ENCODE measurements at regions not wholly inside any gene's neighbourhood (a gene's known extent, or its start where the extent isn't known, plus 50 kb on each side); places are given as distances from the start of the nearest gene placed in this dataset.

- TF ChIP-seq TEAD4 (IDR thresholded peaks at IDR 0.05) (no peak), MAX (IDR thresholded peaks at IDR 0.05) (no peak), TAF1 (IDR thresholded peaks at IDR 0.05; ENCODE audit: low read depth) (no peak), EP300 (IDR thresholded peaks at IDR 0.05; ENCODE audit: borderline replicate concordance) (no peak), REST (IDR thresholded peaks at IDR 0.05; ENCODE audit: low read depth) (no peak), CEBPB (IDR thresholded peaks at IDR 0.05) (no peak), NFIC (IDR thresholded peaks at IDR 0.05) (no peak), RAD21 (IDR thresholded peaks at IDR 0.05; ENCODE audit: low read depth) (no peak), FOXM1 (IDR thresholded peaks at IDR 0.05; ENCODE audit: borderline replicate concordance, low read depth) (no peak), EGR1 (IDR thresholded peaks at IDR 0.05) (no peak)
- TF ChIP-seq, protein P1, sequence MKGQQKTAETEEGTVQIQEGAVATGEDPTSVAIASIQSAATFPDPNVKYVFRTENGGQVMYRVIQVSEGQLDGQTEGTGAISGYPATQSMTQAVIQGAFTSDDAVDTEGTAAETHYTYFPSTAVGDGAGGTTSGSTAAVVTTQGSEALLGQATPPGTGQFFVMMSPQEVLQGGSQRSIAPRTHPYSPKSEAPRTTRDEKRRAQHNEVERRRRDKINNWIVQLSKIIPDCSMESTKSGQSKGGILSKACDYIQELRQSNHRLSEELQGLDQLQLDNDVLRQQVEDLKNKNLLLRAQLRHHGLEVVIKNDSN (IDR thresholded peaks at IDR 0.05) = no peak
Measured at GRCh38 chr3:147493666-147494065, 84.5 kb downstream of the ZIC1 start.
